ENCODE measurements at regions not wholly inside any gene's neighbourhood (a gene's known extent, or its start where the extent isn't known, plus 50 kb on each side); places are given as distances from the start of the nearest gene placed in this dataset.
A peak's percentile ranks its signal among the peaks of the same experiment; 100 is the strongest.
"Not testable (repeated sequence)": the region's sequence is repeated elsewhere in the genome, so short reads cannot be mapped to it uniquely, and the experiment has no call there.

GRCh38 chr5:164098531-164098930 lies 593.1 kb downstream of the MAT2B start:
- DNase-seq (ENCODE audit: low read depth) = no peak

GRCh38 chr5:164098979-164099378 lies 593.6 kb downstream of the MAT2B start:
- DNase-seq (ENCODE audit: low read depth) = no peak

- peak; percentile 20 for DNase-seq (ENCODE audit: low read depth)
Observed at GRCh38 chr5:164115420-164115819, 610.0 kb downstream of the MAT2B start.

GRCh38 chr5:164119806-164120447 lies 614.5 kb downstream of the MAT2B start:
- DNase-seq (ENCODE audit: low read depth) = peak; percentile 52

DNA sequence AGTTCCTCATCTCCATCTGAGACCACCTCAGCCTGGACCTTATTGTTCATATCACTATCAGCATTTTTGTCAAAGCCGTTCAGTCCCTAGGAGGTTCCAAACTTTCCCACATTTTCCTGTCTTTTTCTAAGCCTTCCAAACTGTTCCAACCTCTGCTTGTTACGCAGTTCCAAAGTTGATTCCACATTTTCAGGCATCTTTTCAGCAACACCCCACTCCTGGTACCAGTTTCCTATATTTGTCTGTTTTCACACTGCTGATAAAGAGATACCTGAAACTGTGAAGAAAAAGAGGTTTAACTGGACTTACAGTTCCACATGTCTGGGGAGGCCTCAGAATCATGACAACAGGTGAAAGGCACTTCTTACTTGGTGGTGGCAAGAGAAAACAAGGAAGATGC lies 622.1 kb downstream of the MAT2B start:
- no peak for DNase-seq (ENCODE audit: low read depth)

DNA sequence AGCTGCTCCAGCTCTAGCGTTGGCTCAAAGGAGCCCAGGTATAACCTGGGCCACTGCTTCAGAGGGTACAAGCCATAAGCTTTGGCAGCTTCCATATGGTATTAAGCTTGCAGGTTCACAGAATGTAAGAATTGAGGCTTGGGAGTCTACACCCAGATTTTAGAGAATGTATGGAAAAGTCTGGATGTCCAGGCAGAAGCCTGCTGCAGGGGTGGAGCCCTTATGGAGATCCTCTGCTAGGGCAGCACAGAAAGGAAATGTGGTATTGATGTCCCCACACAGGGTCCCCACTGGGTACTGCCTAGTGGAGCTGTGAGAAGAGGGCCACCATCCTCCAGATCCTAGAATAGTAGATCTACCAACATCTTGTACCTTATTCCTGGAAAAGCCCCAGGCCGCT lies 626.9 kb downstream of the MAT2B start:
- DNase-seq (ENCODE audit: low read depth) = no peak

DNA sequence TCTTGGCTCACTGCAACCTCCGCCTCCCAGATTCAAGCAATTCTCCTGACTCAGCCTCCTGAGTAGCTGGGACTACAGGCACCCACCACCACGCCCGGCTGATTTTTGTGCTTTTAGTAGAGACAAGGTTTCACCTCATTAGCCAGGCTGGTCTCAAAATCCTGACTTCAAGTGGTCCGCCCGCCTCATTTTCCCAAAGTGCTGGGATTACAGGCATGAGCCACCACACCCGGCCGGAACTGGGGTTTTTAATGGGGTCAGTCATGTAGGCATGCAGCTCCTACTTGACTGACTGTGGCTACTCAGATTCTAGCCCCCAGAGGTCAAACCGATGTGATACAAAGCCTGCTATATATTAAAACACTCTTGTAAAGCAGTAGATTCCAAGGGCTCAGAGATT lies 631.7 kb downstream of the MAT2B start:
- no peak for DNase-seq (ENCODE audit: low read depth)

- DNase-seq (ENCODE audit: low read depth) = no peak
Observed at GRCh38 chr5:164139423-164139822, 634.0 kb downstream of the MAT2B start.

GRCh38 chr5:164145458-164145857 lies 640.0 kb downstream of the MAT2B start:
- DNase-seq (ENCODE audit: low read depth) = no peak

DNA sequence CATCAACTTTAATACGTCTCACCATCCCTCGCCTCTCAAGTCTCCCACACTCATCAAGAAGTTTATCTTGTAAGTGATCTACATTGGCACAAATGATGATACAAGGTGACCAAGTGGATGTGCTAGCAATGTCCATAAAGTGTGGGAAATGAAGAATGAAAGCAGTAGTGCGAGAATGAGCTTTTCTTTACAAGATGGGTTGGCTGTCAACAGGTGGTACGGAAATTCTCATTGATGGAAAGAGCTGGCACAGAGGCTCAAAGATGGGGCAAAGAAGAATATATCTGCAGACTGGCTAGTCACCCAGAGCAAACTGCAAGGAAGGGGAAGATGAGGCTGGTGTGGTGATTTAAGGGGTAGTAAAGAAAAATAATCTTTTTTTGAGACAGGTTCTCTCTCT lies 640.8 kb downstream of the MAT2B start:
- no peak for DNase-seq (ENCODE audit: low read depth)

GRCh38 chr5:164148292-164148691 lies 642.9 kb downstream of the MAT2B start:
- no peak for DNase-seq (ENCODE audit: low read depth)

- not testable (repeated sequence) for DNase-seq (ENCODE audit: low read depth)
Observed at GRCh38 chr5:164152539-164152938, 647.1 kb downstream of the MAT2B start.

GRCh38 chr5:164153469-164154172 lies 648.2 kb downstream of the MAT2B start:
- no peak for DNase-seq (ENCODE audit: low read depth)

- DNase-seq (ENCODE audit: low read depth) = no peak
Observed at GRCh38 chr5:164170814-164171213, 665.4 kb downstream of the MAT2B start.

DNA sequence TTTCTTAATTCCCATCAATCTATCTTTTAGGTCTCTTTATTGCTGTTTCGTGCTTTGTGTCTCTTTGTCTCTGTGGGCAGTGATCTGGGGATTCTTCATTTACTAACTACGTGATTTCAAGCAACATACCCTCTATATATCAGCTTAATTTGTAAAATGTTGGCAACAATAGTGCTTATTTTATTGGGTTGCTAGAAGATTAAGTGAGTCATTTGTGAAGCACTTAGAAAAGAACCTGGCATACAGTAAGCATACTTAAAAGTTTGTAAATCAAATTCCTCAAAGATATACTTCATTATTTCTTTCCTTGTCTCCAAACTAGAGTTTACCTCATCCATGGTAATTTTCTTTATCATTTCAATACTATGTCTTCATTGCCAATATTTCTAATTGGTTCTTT lies 669.7 kb downstream of the MAT2B start:
- peak; percentile 10 for DNase-seq (ENCODE audit: low read depth)

- DNase-seq (ENCODE audit: low read depth) = no peak
Observed at GRCh38 chr5:164179406-164179805, 674.0 kb downstream of the MAT2B start.

DNA sequence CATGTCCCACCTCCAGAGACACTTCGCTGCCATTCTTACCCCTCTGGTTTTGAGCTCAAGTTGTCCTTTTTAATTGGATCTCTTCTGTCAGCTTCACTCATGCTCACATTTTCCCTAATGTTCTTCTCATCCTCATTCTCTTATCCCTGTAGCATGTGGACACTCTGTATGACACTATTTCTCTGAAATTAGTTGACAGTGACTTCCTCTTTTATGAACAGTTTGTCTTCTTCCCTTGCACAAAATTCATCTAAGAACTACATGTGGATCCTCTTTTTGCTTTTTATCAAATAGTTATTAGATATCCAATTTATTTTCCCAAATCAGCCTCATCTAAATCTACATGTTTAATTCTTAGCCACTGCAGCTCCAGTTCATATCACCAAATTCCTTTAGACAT lies 676.2 kb downstream of the MAT2B start:
- no peak for DNase-seq (ENCODE audit: low read depth)

DNA sequence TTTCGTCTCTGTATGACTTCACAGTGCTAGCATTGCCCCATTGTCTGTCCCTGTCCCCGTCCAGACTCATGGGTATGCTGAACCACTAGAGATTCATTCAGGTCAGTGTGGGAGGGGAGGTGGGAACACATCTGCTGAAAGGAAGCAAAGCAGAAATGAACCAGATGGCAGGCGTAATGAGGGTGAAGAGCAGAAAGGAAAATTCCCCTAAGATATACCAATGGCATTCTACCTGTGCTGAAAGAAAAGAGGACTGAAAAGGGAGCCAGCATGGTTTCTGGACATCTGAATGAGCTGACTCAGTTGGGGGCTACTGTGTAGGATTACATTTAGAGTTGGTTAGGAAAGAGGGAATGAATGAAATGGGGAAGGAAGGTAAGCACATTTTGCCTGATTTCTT lies 678.7 kb downstream of the MAT2B start:
- DNase-seq (ENCODE audit: low read depth) = no peak

- no peak for DNase-seq (ENCODE audit: low read depth)
Observed at GRCh38 chr5:164185000-164185399, 679.6 kb downstream of the MAT2B start.

GRCh38 chr5:164186550-164186949 lies 681.1 kb downstream of the MAT2B start:
- no peak for DNase-seq (ENCODE audit: low read depth)

DNA sequence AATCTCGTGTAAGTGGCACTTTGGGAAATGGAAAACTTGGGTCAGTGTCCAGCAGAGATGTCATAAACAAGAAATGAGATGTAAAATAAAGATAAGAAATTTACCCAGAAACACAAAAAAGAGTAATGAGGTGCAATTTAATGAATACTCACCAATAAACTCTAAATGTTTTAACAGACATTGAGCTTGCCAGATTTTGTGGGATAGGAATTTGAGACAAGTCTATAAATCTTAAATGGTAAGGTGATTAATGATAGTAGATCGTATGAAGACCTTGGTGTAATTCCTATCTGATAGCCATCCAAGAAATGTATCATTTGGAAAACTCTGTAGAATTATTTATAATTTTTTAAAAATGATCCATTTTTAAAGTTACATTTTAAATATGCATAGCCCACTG lies 682.4 kb downstream of the MAT2B start:
- DNase-seq (ENCODE audit: low read depth) = no peak

GRCh38 chr5:164188733-164189148 lies 683.3 kb downstream of the MAT2B start:
- no peak for DNase-seq (ENCODE audit: low read depth)

DNA sequence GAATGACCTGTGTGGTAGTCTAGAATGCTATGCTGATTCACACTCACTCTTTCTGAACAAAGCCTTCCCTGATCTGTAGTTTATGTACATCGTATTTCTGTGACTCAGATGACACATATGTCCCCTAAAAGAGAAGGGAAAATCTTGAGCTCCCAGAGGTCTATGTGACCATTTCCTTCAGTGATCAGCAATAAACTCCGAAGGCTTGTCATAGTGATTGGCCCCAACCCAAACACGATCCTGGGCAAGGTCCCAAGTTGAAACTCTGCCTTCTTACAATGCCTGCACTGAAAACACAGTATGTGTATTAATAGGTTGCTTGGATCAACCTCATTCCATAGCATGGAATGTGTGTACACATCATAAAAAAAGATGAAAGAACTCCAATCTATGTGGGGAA lies 685.8 kb downstream of the MAT2B start:
- peak; percentile 45 for DNase-seq (ENCODE audit: low read depth)

- peak; percentile 48 for DNase-seq (ENCODE audit: low read depth)
Observed at GRCh38 chr5:164202338-164202737, 696.9 kb downstream of the MAT2B start.

All from LHCN-M2 (cell line).